ENCODE measurements at regions not wholly inside any gene's neighbourhood (a gene's known extent, or its start where the extent isn't known, plus 50 kb on each side); places are given as distances from the start of the nearest gene placed in this dataset.

DNA sequence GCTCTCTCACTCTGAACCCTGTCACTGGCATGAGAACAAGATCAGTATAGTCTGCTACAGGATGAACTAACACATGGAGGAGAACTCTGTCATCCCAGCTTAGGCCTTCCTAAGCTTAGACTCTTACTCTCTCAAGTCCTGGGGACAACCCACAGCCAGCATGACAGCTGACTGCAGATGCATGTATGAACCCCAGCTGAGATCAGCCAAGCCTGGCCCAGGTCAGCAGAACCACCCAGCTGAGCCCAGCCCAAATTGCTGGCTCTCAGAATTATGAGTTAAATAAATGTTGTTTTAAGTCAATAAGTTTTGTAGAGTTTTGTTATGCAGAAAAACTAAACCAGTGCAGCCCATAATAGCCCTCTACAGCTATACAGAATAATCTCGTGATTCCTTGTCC, 287.3 kb downstream of the TNS1 start:
- DNase-seq: no peak

DNA sequence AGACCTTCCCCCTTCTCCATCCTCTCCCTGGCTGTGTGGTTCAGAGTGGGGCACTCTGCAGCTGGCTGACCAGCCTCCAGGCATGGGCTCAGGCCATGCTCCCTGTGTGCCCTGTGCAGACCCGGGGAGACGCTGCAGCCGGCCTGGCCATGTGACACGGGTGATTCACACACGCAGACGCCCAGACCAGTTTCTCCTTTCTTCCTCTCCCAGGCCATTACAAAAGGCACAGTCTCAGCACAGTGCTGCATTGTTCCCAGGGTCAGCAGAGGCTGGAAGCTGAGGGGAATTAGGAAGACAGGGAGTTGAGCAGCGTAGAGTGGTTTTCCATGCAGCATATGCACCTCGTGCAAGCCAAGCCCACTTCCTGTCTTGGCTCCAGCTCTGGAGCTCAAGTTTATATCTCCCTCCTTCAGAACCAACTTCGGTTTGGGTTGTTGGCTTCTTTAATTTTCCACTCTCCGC, 288.5 kb downstream of the TNS1 start:
- DNase-seq: no peak

DNA sequence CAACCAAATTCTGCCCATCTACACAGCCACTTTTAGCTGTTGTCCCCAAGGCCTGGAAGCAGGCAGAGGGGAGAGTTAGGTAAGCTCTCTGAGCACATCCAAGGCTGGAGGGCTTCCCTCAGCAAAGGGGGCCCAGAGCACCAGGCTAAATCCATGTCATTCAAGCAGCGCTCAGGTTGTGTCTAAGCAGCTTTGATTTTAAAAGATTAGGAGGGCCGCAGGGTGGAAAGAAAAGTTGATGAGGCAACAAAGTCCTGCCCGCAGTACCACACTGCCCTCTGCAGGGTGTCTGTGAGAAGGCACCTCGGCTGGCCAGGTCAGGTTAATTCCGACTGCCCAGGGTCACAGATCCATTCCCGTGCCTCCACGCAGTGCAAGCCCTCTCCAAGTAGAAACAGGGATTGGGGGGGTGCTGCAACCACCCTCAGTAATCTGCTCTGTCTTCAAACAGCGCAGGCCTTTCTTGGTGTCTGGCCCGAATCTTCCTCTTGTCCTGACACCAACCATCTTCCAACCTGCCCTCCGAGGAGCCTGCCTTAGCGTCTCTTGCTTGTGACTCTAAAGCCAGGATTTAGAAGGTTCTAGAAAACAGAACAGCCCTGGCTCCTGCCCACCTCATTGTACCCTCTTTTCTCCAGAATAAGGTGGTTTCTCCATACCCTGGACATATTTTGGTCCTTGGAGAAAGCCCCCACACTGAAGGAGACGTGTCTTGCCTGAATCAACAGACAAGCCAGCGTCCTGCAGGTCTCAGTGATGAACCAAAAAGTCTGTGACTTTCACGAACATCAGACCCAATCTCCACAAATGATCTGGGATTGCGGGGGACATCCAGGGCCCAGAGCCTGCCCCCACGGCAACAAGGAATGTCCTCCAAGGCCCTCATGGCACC, 289.2 kb downstream of the TNS1 start:
- peak; percentile 10 for DNase-seq

DNA sequence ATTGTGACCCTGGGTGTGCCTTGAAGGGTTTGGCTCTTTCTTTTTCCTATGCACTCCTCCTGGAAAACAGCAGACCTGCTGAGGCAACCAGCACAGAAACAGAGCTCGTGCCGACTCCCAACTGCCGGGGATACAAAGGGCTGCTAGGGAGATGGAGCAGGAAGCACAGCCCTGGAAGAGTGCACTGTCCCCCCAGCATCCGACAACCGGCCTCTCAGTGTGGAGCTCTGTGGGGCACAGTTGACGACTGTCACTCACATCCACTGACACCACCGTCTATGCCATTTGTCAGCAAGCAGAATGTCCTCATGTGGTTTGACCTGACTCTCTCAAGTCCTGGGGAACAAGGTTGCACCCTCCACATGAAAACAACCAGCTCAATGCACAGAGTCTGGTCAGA, 290.4 kb downstream of the TNS1 start:
- no peak for DNase-seq

DNA sequence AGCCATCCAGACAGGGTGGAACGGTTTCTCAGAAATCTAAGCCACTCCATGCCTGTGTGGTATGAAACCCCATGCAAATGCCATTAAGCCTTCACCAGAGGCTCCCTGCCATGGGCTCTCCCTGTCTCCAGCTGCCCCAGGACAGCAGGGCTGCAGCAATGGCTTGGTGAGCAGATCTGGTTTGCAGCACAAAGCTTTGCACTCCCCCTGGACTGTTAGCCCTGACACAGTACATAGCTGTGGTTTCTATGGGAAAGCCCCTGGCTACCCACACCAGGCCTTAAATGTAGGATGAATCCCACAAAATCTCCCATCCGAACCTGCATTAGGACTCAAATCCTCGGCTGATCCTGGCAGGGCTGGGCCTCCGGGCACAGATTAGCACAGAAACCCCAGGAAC, 291.6 kb downstream of the TNS1 start:
- no peak for DNase-seq

DNA sequence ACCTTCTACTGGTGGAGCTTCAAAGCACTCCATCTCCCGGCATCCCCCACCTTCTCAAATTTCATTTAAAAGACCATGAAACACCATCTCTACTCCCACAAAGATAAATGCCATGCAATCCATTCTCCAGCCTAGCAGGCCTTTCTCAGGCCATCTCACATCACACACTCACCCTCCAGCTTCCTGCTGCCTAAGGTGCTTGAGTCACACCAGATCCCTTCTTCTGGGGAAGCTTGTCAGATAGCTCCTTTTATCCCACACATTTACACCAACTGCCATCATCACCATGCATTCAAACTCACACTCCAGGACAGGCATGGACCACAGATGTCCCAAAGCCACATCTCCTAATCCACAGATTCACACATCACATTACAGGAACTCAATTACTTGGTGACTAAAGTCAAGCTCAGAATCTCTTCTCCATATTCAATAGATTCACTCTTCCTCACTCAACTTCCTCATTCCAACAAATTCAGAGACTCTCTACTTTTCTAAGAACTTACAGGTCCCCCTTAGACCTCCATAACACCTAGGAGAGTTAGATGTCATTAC, 292.5 kb downstream of the TNS1 start:
- DNase-seq: no peak

DNA sequence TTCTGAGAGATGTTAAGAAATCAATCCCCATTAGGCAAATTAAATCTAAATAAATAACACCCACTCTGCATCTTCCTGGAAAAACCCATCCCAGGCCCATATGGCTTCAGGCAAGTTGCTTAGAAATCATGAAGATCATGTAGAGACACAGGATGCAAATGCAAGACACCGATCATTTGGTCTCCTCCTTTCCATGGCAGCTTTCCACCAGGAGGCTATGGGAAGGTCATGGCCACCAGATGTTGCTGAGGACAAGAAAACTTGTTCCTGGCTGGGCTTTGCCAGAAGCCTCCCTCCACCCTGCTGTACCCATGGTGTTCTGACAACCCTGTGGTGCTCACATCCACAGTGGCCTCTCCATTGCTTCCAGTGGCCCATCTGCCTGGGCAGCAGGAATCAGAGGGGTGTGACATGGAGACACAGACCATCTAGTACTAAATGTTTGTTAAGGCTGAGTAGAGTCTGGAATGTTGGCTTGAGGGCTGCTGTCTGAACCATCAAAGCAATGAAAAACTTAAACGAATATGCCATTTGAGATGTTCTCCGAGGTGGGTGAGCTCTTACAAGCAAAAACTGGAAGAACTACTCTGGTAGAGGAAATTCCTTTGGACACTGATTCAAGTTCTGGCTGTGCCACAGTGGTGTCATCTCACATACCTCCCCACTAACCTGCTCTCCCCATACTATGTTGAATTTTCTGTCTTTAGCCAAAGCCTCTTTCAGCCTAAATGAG, 293.2 kb downstream of the TNS1 start:
- no peak for DNase-seq

DNA sequence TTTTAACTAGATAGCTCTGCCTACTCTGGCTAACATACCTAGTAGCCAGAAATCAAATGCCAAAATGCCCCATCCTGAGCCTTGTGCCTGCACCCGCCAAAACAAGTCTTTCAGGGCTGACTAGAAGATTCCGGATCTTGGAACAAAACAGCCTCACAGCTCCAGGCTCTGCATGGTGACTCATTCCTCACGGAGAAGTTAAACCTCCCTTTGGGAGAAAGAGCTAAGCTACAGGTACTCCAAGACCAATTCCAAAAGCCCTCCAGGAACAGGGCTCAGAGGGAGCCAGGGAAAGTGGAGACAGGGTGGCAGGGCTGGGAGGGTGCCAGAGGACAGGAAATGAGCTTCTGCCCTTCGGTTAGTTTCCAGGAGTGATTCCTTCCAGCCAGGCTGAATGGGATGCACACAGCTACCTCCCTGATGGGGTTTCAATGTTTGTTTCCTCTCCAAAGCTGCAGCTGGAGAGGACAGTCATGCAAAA, 295.6 kb downstream of the TNS1 start:
- no peak for DNase-seq

DNA sequence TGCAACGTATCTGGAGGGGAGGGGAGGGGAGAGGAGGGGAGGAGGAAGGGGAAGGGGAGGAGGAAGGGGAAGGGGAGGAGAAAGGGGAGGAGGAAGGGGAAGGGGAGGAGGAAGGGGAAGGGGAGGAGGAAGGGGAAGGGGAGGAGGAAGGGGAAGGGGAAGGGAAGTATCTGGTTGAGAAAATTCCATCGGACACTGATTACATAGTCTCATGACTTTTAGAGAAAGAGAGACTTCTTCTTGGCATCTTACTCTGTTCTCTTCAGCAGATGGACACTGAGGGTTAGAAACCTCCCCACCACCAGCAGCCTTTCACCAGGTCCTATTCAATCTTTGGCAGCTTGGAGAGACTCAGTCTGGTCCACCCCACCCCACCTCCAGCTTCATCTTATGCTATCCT, 296.3 kb downstream of the TNS1 start:
- no peak for DNase-seq

DNA sequence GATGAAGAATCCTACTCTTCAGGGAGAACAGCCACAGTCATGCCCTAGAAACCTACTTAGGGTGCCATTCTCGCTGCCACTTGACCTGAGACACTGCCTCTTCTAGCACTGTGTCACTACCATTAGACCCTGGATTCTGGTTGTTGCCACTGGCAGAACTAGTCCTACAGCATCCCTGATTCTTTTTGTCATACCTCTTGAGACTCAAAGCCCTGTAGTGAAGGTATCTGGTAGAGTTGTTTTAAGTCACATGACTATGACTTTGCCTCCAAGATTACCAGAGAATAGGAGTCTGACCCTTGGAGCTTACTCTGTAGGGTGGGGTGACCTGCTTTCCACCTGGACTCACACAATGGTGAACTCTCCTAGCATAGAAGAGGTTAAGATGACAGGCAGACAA, 296.7 kb downstream of the TNS1 start:
- DNase-seq: no peak

DNA sequence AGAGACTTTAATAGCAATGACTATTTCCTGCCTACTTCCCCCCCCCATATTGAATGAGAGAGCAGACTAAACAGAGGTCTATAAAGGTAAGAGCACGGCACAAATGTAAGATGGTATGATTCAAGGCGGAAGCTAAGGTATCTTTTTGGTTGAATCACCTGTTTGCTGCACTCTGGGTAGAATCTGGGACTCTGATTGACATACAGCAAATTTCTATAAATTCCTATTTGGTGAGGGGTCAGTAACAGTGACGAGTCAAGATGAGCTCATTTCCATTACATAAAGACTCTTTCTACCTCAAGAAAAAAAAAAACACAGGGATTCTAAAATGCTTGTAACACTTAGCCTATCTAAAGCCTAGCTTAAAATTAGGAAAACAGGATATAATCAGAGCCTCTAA, 297.3 kb downstream of the TNS1 start:
- DNase-seq: no peak

DNA sequence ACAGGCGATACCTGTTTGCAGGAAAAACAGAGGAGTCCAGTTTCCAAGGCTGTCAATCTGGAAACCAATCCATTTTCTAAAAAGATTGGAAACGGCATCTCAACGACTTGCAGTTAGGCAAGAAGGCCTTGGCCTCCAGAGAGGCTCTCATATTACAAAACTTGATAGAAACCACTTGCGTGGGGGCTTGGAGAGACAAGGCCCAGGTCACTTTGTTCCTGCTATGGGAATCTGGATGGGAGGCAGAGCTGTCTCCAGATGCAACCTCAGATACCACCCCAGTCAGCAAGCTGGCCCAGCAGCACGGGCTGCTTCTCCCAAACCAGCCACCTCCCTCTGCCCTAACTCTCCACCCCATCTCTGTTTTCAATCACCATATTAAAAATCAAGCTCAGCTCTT, 298.8 kb downstream of the TNS1 start:
- no peak for DNase-seq

DNA sequence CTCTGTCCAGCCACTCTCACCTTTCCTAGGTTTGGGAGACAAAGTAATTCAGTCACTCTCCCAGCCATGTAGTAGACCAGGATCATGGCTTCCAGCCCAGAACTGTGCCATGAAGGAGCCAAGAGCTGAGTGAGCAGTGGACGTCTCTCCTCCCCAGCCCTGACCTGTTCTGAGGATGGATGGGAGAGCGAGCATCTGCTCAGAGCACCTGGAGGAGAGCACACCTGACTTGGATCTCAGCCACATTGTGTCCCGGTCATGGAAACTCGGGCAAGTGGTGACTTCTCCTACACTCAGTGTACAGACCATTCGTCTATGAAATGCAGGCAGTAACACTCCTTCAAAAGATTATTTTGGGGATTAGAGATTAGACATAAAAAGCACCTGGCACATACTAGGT, 299.7 kb downstream of the TNS1 start:
- no peak for DNase-seq

DNA sequence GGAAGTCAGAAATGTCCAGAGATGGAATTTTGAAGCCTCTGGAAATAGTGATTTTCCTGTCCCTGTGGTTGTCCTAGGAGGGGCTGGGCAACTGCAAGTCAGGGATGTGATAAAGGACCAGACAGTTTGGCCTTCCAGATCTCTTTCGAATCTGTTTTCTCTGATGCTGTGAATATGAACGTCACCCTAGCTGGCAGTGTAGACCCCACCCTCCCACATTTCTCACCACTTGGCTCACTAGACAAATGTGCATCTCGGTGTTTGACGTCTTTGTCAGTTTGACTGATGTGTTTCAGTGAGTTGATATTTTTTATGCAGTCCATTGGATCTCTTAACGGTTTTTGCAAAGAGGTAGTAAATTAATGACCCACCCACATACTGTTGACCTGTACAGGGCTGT, 301.2 kb downstream of the TNS1 start:
- DNase-seq: no peak

DNA sequence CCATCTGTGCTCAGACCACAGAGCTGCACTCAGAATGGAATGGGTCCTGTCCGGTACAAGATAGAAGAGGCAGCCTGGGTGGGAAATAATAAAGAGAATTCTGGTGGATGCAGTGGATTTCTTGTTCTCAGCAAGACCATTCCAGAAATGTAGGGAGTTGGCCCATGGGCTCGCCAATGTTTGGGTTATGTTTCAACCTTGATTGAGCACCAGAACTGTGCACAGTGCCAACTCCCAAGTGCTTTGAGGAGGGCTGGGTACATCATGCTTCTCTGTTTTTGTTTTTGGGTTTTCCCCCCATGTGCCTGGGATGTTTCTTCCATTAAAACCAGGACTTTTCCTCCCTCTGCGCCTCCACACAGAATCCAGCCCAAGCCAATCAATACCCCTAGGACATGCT, 304.1 kb downstream of the TNS1 start:
- no peak for DNase-seq

DNA sequence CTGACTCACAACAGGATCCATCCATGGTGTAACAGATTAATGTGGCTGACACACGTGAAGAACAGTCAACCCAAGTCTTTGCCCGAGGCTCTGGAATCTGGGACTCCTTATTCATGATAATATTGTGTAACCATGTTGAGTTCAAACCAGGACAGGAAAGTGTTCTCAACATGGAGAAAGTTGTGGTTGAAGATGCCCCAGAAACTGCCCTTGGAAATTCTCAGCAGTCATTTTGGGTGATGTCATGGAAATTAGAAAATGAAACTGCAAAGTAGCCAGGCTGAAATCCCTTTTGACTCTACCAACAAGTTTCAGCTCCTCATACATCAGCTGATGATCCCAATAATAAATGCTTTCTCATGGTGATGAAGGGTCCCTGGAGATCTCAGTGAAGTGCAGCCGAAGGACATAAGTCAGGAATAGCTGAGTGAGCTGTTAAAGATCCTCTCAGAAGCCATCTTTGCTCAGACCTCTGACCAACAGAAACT, 307.7 kb downstream of the TNS1 start:
- no peak for DNase-seq

DNA sequence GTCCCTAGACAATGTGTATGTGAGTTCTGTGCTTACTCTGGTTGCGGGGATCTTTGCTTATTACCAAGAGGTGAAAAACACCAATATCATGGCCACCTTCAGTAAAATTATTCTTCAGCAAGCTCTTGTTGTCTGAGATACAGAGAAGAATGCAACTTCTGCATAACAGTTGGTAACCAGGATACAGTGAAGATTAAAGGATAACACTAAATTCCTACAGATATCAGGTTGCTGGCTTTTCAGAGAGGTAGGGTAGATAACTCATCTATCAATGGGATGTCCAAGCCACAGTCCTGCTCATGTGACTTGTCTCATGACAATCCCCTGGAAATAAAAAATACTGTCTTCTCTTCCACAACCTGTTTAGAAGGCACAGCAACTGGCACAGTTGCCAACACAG, 308.5 kb downstream of the TNS1 start:
- no peak for DNase-seq

DNA sequence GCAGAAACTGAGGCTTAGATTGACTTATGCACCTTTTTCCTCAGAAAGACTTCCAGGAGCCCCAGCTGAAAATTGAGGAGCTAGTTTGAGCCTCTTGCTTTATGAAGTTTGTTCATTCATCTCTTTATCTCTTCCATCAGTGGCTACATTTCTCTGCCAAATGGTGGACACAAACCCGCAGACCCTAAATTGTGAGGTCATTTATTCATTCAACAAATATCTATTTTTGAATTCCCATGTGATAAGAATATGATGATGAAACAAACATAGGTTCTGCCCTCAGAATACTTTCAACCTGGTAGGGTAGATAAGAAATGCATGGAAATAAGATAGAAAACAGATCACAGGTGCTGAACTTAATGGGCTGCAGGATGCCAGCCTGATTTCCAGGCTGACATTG, 309.4 kb downstream of the TNS1 start:
- no peak for DNase-seq

DNA sequence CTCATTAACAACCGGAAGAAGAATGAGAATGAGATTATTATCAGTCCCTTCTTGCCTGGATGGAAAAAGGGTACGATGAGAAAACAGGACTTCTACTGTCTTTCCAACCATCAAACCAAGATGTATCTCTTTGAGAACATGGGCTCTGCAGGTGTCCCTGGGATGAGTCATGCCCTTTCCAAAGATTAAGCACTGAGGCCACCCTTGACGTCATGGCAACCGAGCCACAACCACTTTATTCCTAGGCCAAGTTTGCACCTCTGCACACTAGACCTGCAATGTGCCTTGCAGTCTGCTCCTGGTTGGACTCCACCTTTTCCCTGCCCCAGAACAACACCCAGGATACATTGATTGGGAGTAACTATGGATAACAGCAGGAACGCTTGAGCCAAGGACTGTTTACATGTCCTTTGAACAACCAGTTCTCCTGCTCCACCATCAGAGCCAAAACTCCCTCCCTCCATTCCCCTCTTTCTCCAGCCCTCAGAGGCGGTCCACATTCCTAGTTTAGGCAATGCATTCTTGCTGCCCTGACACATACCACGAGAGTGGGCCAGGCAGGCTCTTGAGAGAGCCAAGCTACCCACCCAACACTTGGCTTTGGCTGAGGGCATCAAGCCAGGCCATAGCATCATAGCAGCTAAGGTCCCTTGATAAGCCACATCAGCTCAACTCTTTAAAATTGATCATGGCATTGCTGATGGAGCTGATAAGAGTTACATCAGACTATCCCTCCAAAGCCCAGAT, 310.7 kb downstream of the TNS1 start:
- no peak for DNase-seq

DNA sequence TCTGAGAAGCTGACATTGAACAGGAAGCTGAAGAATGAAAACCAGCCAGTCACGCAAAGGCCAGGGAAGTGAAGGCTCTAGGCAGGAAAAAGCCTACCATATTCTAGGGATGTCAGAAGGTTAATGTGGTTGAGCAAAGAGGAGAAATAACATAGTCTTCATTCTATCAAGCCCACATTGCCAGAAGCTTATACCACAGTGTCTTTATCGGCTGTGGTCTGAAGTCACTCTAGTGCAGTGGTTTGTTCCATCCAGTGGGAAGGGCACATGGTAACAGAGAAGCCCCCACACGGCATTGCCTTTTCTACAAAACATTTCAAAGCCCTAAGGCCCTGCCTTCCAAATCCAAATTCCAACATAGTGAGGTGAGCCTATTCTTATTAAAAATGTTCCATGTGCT, 311.3 kb downstream of the TNS1 start:
- DNase-seq: no peak

DNA sequence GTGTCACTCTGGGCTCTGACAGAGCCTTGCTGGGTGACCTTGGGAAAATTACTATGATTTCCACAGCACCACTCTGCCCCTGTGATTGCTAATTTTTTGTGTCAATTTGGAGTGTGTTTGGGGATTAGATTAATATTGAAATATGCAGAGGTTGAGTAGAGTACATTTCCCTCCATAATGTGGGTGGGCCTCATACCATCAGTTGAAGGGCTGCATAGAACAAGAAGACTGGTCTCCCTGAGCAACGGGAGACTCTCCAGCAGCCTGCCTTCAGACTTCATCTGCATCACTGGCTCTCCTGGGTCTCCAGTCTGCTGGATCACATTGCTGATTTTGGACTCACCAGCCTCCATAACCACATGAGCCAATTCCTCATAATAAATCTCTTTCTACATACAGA, 313.7 kb downstream of the TNS1 start:
- no peak for DNase-seq

DNA sequence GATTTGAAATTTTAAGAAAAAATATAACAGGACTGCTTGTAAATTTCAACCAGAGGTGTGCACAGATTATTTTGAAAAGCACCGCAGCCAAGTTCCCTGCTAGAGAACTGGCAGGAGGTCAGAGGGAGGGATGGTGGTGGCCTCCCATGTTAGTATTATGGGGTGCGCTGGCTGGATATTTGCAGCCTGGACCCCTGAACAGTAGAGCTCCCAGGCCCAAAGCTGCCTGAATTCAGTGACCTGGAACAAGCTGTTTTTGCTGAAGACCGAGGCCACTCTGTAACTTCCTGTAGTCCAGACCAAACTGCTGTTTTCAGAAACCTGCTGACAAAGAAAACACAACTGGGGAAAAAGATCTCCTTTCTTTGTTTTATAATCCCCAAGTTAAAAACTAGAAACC, 314.3 kb downstream of the TNS1 start:
- no peak for DNase-seq

DNA sequence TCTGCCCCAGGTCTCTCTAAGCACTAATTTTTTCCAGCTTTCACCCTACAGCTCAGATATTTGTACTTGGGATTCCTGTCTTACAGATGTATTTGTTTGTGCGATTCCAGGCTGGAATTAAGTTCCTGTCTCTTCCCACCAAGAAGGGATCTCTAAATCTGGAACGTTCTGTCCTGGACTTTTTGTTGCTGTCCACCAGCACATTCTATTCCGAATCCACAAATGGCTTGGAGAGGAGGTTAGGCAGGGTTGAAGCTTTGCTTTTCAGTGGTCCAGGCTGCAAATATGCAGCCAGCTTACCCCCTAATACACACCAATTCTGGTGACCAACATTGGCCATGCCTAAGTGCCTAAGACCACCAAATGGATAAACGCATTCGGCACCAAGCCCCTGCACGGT, 315.0 kb downstream of the TNS1 start:
- no peak for DNase-seq
